ENCODE measurements at regions not wholly inside any gene's neighbourhood (a gene's known extent, or its start where the extent isn't known, plus 50 kb on each side); places are given as distances from the start of the nearest gene placed in this dataset.

GRCh38 chr13:84686973-84687372 is 804.7 kb upstream of the SLITRK1 start:
- TF ChIP-seq CTCF (conservative IDR thresholded peaks at IDR 0.05) (no peak), EZH2 (IDR thresholded peaks at IDR 0.05; ENCODE audit: low read depth) (no peak)

All from PC-9 (cell line).